Fibroblast of lung (primary cell): ENCODE measurements at regions not wholly inside any gene's neighbourhood (a gene's known extent, or its start where the extent isn't known, plus 50 kb on each side); places are given as distances from the start of the nearest gene placed in this dataset.

Source experiments
- DNase-seq, 2 donors: peaks; one replicate each; pipeline versions ENCODE4 v3.0.0 to v3.0.0-alpha.2; 2010; ENCODE audit warnings: low read depth in 2 of 2
- H2AFZ ChIP-seq: 2 replicates; pipeline ENCODE4 v1.5.1; 2012; ENCODE audit warnings: low read length, control low read depth, inconsistent platforms
- H3K27ac ChIP-seq: 2 replicates; pipeline ENCODE4 v1.5.1; 2011; ENCODE audit warnings: low read length, control low read depth; ENCODE audit not compliant: insufficient read depth
- H3K27me3 ChIP-seq: 2 replicates; pipeline ENCODE4 v1.5.1; 2011; ENCODE audit warnings: mild to moderate bottlenecking, low read length; ENCODE audit not compliant: control insufficient read depth, insufficient read depth
- H3K36me3 ChIP-seq: 2 replicates; pipeline ENCODE4 v1.5.1; 2011; ENCODE audit warnings: low read length; ENCODE audit not compliant: control insufficient read depth, insufficient read depth
- H3K4me1 ChIP-seq: 2 replicates; pipeline ENCODE4 v1.5.1; 2011; ENCODE audit warnings: low read length; ENCODE audit not compliant: control insufficient read depth, insufficient read depth; ENCODE audit errors: extremely low read depth
- H3K4me2 ChIP-seq: 2 replicates; pipeline ENCODE4 v1.5.1; 2011; ENCODE audit warnings: low read length, control low read depth; ENCODE audit not compliant: insufficient read depth; ENCODE audit errors: extremely low read depth
- H3K4me3 ChIP-seq, 4 experiments: fragments of 200-600 bp in 1 of 4; sonication (generic) in 1 of 4; replicated peaks in 1 of 4; 2 replicates each; pipeline ENCODE4 v1.5.1; 2011 to 2016; ENCODE audit warnings: low read length in 4 of 4, low read depth in 3 of 4, mild to moderate bottlenecking in 3 of 4, control low read depth in 2 of 4, inconsistent platforms in 1 of 4, mixed read lengths in 1 of 4; ENCODE audit not compliant: insufficient read depth in 1 of 4; ENCODE audit errors: control extremely low read depth in 1 of 4
- H3K79me2 ChIP-seq: 2 replicates; pipeline ENCODE4 v1.5.1; 2012; ENCODE audit warnings: mild to moderate bottlenecking, low read length, inconsistent platforms; ENCODE audit not compliant: control insufficient read depth, insufficient read depth
- H3K9ac ChIP-seq: 2 replicates; pipeline ENCODE4 v1.5.1; 2011; ENCODE audit warnings: mild to moderate bottlenecking, low read length, control low read depth; ENCODE audit not compliant: insufficient read depth
- H3K9me3 ChIP-seq: 2 replicates; pipeline ENCODE4 v1.5.1; 2012; ENCODE audit warnings: low read depth, low read length; ENCODE audit not compliant: control insufficient read depth, insufficient read depth
- H4K20me1 ChIP-seq: 2 replicates; pipeline ENCODE4 v1.5.1; 2011; ENCODE audit warnings: low read length; ENCODE audit not compliant: control insufficient read depth, insufficient read depth; ENCODE audit errors: extremely low read depth
- CTCF ChIP-seq, 2 donors: IDR thresholded peaks in 1 of 2; conservative IDR thresholded peaks in 1 of 2; 1 replicate in 1 of 2; 2 replicates in 1 of 2; pipeline ENCODE4 v1.5.1; 2011 to 2012; ENCODE audit warnings: low read length in 2 of 2, control low read depth in 1 of 2, inconsistent platforms in 1 of 2, low read depth in 1 of 2, mild to moderate bottlenecking in 1 of 2
- EZH2 ChIP-seq: IDR thresholded peaks from 2 replicates; pipeline ENCODE4 v1.5.1; 2012; ENCODE audit warnings: low read length, control low read depth, mild to moderate bottlenecking; ENCODE audit errors: missing control alignments

GRCh38 chr11:37107415-37107814 is 509.4 kb upstream of the RAG2 start:
- no peaks in the 10 kb centered on the region for H3K9me3 ChIP-seq
- no peaks in the 10 kb centered on the region for H3K79me2 ChIP-seq
- no peaks in the 10 kb centered on the region for H3K36me3 ChIP-seq
- no peak overlapping the region for H3K27ac ChIP-seq
- H4K20me1 ChIP-seq: no peaks in the 10 kb centered on the region
- no peak overlapping the region for H3K4me3 ChIP-seq
- no peak overlapping the region for H3K9ac ChIP-seq
- H3K4me1 ChIP-seq: no peaks in the 10 kb centered on the region
- no peak for DNase-seq
- no peak overlapping the region for H3K4me2 ChIP-seq
- no peak for TF ChIP-seq CTCF (conservative IDR thresholded peaks at IDR 0.05 in 1 of 2, IDR thresholded peaks at IDR 0.05 in 1 of 2; ENCODE audit: low read depth in 1 of 2, low read length in 2 of 2)
- TF ChIP-seq EZH2: no peak
- H2AFZ ChIP-seq: no peak overlapping the region
- no peaks in the 10 kb centered on the region for H3K27me3 ChIP-seq

DNA sequence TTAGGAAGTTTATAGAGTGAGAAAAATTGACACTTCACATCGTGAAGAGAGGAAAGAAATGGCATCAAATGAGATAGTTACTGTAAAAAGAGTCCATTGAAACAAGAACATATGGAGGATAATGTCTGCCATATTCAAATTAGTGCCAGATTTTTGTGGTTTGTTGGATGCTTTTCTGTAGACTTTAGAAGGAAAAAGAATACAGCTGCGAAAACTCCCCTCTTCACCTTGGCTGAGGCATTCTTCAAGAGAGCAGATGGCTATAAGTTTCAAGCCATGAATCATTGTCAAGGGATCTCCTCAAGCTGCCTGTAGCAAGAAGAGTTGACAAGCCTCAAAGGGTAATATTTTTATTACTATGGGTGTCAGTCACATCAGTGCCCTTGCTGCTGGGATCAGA is 507.4 kb upstream of the RAG2 start:
- Histone ChIP-seq H3K4me1 (no peaks in the 10 kb centered on the region), H2AFZ (no peak overlapping the region), H3K9ac (no peak overlapping the region), H3K27ac (no peak overlapping the region), H3K4me3 (no peak overlapping the region), H3K9me3 (no peaks in the 10 kb centered on the region), H3K4me2 (no peak overlapping the region), H3K27me3 (no peaks in the 10 kb centered on the region), H4K20me1 (no peaks in the 10 kb centered on the region), H3K36me3 (no peaks in the 10 kb centered on the region), H3K79me2 (no peaks in the 10 kb centered on the region)
- peak in 1 of 2 donors; percentile 67 for DNase-seq
- TF ChIP-seq CTCF (conservative IDR thresholded peaks at IDR 0.05 in 1 of 2, IDR thresholded peaks at IDR 0.05 in 1 of 2; ENCODE audit: low read depth in 1 of 2, low read length in 2 of 2): no peak
- no peak for TF ChIP-seq EZH2

DNA sequence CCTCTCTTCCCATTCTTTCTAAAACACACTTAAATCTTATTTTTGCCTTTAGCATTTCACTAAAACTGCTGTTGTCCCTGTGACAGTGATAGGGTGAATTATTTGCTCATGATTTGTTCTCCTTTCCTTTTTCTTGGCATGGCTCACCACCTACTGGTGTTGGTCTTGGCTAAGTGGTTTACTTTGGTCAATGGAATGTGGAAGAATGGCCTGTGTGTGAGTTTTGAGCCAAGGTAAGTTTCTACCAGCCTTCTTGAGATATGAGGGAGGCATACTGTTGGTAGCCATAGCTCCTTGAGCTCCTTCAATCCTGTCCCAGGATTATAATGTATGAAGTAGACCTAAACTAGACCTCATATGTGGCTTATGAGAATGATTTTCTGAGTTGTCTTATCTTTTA is 506.3 kb upstream of the RAG2 start:
- Histone ChIP-seq H3K4me2 (no peak overlapping the region), H4K20me1 (no peaks in the 10 kb centered on the region), H2AFZ (no peak overlapping the region), H3K27ac (no peak overlapping the region), H3K79me2 (no peaks in the 10 kb centered on the region), H3K9me3 (no peaks in the 10 kb centered on the region), H3K4me1 (no peaks in the 10 kb centered on the region), H3K9ac (no peak overlapping the region), H3K27me3 (no peaks in the 10 kb centered on the region), H3K36me3 (no peaks in the 10 kb centered on the region), H3K4me3 (no peak overlapping the region)
- no peak for TF ChIP-seq CTCF (conservative IDR thresholded peaks at IDR 0.05 in 1 of 2, IDR thresholded peaks at IDR 0.05 in 1 of 2; ENCODE audit: low read depth in 1 of 2, low read length in 2 of 2)
- no peak for TF ChIP-seq EZH2
- peak in 1 of 2 donors; percentile 30 for DNase-seq
